Stimulated activated CD4-positive, alpha-beta T cell treated with anti-CD3 and anti-CD28 coated beads, Interleukin-4, amount 100 ng/mL, for 48 hours (primary cell): ENCODE measurements at regions not wholly inside any gene's neighbourhood (a gene's known extent, or its start where the extent isn't known, plus 50 kb on each side); places are given as distances from the start of the nearest gene placed in this dataset.

Source experiments
- DNase-seq, 2 donors: peaks; one replicate each; pipeline ENCODE4 v3.0.0-alpha.2; 2020; ENCODE audit warnings: low read depth in 2 of 2

- DNase-seq, result no peak
Measured at GRCh38 chr21:15370462-15370975, 305.7 kb upstream of the NRIP1 start.

GRCh38 chr21:15373941-15374340, 309.1 kb upstream of the NRIP1 start:
- DNase-seq, result no peak

GRCh38 chr21:15379776-15380175, 315.0 kb upstream of the NRIP1 start:
- DNase-seq, result no peak

GRCh38 chr21:15383588-15383987, 318.8 kb upstream of the NRIP1 start:
- DNase-seq, result no peak

- DNase-seq, result no peak
Measured at GRCh38 chr21:15390049-15390448, 325.2 kb upstream of the NRIP1 start.

GRCh38 chr21:15397258-15397657, 332.5 kb upstream of the NRIP1 start:
- DNase-seq, result no peak

- DNase-seq, result no peak
Measured at GRCh38 chr21:15400905-15401304, 328.9 kb upstream of the USP25 start.

GRCh38 chr21:15401331-15401730, 328.5 kb upstream of the USP25 start:
- no peak for DNase-seq

GRCh38 chr21:15405214-15405613, 324.6 kb upstream of the USP25 start:
- DNase-seq, result no peak

GRCh38 chr21:15406791-15407190, 323.0 kb upstream of the USP25 start:
- no peak for DNase-seq

- DNase-seq, result no peak
Measured at GRCh38 chr21:15407585-15407984, 322.2 kb upstream of the USP25 start.

- no peak for DNase-seq
Measured at GRCh38 chr21:15408089-15408488, 321.7 kb upstream of the USP25 start.

GRCh38 chr21:15409031-15409430, 320.8 kb upstream of the USP25 start:
- no peak for DNase-seq

- DNase-seq, result no peak
Measured at GRCh38 chr21:15410853-15411252, 318.9 kb upstream of the USP25 start.

GRCh38 chr21:15414057-15414456, 315.7 kb upstream of the USP25 start:
- no peak for DNase-seq

- no peak for DNase-seq
Measured at GRCh38 chr21:15415541-15416261, 314.1 kb upstream of the USP25 start.

- DNase-seq, result no peak
Measured at GRCh38 chr21:15421441-15421881, 308.3 kb upstream of the USP25 start.

- no peak for DNase-seq
Measured at GRCh38 chr21:15421947-15422346, 307.8 kb upstream of the USP25 start.

- no peak for DNase-seq
Measured at GRCh38 chr21:15422783-15423182, 307.0 kb upstream of the USP25 start.

- DNase-seq, result no peak
Measured at GRCh38 chr21:15423676-15424445, 305.9 kb upstream of the USP25 start.

- DNase-seq, result no peak
Measured at GRCh38 chr21:15425049-15425448, 304.7 kb upstream of the USP25 start.

GRCh38 chr21:15430023-15430422, 299.8 kb upstream of the USP25 start:
- DNase-seq, result no peak

GRCh38 chr21:15430577-15430976, 299.2 kb upstream of the USP25 start:
- DNase-seq, result no peak
